NCI-H187 treated with DMSO at 0.1 percent for 48 hours (cell line): ENCODE measurements at regions not wholly inside any gene's neighbourhood (a gene's known extent, or its start where the extent isn't known, plus 50 kb on each side); places are given as distances from the start of the nearest gene placed in this dataset.
"Not testable (repeated sequence)": the region's sequence is repeated elsewhere in the genome, so short reads cannot be mapped to it uniquely, and the experiment has no call there.

ENCODE experiments used
- DNase-seq: peaks from one replicate; lab custom pipeline; 2025; lab: John Stamatoyannopoulos, UW

DNA sequence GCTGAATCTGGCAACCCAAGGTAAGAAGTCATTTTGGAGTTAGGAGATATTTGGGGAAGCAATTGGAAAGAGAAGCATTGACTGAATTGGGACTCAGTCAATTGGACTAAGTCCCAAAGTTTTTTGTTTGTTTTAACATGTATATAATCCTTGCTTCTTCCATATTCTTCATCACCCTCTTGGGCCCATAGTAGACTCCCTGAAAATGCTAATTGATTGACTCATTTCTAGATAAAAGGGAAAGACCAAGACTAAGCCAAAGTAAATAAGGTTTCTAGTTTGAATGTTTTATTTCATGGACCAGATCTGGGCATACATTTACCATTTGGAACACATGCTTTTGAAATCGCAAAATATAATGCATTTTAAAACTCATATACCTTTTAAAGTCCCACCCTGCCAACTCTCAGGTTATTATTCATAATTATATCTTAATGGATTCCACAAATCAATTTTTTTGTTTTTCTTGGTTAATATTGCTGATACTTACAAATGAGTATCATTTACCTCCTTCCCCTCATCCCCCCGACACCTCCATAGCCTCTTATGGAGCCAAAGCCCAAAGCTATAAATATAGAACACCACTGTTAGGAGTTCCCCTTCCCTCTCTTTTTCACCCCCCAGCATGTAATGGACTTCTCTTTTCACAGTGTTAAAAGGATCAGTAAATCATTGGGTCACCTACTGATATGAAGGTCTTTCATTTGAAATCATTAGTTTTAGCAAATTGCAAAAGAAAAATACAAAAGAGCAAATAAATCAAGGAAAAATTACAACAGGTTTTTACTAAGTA, 674.0 kb upstream of the SOX9 start:
- no peak for DNase-seq

DNA sequence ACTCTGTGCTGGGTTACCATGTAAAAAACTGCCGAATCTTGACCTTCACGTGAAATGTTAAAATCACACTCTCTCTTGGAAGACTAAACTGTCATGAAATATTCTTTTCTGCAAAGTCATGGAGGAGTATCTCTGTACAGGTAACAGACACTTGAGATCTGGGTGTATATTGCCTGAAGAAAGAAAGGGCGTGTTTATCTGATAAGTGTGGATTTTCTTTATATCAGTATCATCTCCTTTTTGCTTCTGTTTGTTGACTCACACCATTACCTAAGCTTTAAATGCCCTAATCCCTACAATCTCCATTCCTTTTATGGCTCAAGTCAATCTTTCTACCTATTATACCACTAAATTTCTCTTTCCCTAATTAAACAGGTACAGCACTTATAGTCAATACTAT, 673.2 kb upstream of the SOX9 start:
- no peak for DNase-seq

DNA sequence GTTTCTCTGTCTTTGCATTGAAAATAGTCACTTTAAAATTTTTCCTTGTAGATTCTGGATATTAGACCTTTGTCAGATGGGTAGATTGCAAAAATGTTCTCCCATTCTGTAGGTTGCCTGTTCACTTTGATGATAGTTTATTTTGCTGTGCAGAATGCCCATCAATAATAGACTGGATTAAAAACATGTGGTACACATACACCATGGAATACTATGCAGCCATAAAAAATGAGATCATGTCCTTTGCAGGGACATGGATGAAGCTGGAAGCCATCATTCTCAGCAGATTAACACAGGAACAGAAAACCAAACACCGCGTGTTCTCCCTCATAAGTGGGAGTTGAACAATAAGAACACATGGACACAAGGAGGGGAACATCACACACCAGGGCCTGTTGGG, 670.2 kb upstream of the SOX9 start:
- not testable (repeated sequence) for DNase-seq

DNA sequence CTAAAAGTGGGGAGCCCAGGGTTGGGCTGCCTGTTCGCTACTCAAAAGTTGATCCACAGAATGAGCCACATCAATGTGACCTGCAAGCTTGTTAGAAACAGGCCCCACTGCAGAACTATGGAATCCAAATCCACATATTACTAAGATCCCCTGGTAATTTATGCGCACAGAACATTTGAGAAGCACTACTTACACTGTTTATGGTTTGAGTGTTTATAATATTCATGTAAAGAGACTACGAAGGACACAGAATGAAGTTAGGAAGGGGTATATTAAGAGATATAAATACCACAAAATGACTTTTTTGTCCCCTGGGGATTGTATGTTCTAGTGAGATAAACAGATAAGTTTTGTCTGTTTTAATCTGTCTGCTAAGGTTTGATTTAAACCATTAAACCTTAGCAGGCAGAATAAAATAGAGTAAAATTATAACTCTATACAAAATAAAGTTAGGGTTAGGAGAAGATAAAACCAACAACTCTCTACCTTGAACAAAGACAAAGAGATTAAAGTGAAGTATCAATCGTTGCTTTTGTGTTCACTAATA, 666.9 kb upstream of the SOX9 start:
- DNase-seq = no peak

DNA sequence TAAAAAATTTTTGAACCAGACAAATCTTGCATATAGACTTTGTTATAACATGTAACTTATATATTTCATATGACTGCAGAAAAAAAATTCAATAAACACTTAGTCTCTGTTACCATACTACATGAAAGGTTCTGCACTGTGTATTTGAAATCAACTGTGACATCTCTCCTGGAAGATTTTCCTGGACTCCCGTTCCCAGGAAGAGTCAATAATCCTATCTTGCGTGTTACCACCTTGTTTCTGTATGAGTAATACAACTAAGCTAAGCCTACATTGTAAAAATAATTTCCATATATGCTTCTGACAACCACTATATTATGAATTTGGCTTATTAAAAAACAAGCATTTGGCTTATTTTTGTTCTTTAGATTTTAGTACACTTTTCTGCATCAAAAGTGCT, 665.6 kb upstream of the SOX9 start:
- DNase-seq = peak; percentile 27

DNA sequence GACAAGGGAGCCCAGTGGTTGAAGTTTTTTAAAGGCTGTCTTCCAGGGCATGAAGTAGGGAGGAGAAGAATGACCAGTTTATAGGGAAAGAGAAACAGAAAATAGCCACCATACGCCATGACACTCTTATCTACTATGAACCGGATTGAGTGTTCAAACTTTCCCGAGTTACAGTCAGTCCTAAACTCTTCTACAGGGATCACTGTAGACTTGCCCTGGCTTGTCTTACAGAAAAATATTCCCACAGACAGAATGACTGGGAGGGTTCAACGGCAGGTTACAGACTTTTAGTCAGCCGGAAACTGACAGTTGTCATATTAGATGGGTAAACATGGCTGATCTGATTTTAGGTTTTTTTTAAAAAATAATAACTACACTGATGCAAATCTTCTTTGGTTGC, 662.5 kb upstream of the SOX9 start:
- no peak for DNase-seq

DNA sequence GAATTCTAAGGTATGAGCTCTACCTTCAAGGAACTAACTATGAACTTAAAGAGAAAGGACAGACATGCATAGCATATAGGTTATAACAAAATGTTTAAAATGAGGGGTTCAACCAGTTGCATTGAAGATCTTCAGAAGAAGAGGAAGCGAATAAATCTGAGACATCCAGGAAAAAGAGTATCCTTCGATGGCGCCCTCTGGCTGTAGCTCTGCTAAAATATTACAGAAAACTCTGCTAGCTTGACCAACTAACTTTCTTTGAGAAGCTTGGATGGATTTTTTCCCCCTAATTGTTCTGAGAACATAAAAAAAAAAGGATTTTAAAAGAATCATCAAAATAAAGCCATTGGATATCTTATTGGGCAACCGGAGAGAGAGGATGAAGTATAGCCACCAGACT, 659.9 kb upstream of the SOX9 start:
- no peak for DNase-seq

DNA sequence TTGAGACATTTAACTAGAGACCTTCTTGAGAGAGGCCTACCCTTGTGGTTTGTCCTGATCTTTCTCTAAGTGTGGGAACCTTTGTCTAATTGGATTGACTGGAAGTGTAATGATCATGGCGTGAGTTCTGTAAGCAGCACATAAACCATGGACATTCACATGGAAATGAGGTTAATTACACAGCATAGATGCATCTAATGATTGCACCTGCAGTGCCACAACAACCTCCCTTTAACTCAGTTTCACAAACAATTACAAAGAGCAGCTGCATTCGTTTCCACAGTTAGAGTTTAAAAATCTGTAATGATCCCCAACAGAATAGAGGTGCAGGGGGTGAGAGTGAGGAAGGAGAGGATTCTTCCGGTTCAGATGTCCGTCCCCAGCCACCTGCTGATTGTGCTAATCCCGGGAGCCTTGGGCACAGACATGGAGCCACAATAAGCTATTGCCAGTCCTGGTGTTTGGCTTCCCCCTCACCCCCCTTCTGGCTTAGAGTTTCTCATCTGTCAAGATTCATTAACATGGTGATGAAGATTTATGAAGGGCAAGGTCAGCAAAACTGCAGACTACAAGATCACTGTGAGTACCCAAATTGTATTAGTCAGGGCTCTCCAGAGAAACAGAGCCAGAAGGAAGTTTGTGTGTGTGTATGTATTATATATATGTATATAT, 659.2 kb upstream of the SOX9 start:
- no peak for DNase-seq

DNA sequence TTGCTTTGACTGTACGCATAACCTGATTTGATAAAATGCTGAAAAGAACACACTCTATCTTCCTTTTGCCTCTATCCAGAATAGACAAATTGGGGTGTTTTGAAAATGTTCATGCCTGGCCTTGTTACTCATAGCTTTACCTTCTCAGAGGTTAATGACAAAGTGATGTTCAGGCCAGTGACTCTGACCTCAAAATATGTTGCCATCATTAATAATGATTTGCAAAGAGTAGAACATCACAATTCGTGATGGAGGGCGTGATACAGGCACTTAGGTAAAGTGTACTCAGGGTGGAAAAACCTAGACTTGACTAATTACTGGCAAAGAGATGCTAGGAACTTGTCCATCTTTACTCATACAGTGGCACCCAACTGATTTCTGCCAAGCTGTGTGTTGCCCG, 656.6 kb upstream of the SOX9 start:
- DNase-seq = no peak

DNA sequence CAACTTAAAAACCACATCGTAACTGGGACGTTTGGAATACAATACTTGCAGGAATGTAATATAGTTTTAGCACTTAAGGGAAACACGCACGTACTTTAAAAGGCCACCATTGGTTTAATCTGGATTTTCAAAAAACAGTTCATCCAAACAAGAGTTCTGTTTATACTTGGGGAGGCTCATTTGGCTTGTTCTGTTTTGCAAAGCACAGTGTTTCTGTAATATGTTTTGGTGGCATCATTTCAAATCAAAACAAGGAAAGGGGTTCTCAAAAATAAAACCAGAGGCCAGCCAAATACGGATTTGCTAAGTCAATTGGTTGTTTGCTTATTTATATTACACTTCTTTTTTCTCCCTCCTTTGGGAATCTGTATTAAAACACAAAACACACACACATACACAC, 656.1 kb upstream of the SOX9 start:
- no peak for DNase-seq

DNA sequence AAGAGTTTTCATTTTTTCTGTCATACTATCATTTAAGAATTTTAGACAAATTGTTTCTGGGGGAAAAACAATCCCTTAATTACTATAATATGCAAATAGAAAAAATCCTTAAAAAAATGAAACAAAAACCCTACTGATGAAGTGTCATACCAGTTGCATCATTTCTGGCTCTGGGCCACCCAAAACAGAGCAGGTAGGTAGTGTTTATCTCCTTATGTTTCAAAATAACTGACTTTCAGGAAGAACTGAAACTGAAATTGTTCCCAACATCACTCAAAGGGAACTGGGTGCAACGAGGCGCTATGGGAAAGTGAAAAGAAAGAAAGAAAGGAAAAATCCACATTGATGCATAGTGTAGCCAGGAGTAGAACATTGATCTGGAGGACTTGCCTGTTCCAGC, 653.1 kb upstream of the SOX9 start:
- no peak for DNase-seq

DNA sequence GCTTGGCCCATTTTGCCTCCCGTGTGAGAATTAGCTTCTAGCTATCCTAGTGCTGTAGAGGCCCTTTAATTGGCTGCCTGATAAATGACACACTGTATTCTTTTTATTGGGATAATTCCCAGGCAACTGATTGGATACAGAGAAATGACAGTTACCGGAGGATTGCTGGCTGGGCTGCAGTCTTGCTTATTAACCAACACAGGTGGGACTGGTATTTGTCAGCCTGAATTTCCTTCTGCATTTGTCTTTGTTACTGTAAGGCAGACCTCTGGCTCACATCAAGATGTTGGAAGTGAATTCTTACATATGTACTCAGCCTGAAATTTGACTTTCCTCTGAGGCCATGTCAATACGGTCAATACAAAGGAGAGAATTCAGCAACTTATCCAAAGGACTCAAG, 650.8 kb upstream of the SOX9 start:
- DNase-seq = no peak

DNA sequence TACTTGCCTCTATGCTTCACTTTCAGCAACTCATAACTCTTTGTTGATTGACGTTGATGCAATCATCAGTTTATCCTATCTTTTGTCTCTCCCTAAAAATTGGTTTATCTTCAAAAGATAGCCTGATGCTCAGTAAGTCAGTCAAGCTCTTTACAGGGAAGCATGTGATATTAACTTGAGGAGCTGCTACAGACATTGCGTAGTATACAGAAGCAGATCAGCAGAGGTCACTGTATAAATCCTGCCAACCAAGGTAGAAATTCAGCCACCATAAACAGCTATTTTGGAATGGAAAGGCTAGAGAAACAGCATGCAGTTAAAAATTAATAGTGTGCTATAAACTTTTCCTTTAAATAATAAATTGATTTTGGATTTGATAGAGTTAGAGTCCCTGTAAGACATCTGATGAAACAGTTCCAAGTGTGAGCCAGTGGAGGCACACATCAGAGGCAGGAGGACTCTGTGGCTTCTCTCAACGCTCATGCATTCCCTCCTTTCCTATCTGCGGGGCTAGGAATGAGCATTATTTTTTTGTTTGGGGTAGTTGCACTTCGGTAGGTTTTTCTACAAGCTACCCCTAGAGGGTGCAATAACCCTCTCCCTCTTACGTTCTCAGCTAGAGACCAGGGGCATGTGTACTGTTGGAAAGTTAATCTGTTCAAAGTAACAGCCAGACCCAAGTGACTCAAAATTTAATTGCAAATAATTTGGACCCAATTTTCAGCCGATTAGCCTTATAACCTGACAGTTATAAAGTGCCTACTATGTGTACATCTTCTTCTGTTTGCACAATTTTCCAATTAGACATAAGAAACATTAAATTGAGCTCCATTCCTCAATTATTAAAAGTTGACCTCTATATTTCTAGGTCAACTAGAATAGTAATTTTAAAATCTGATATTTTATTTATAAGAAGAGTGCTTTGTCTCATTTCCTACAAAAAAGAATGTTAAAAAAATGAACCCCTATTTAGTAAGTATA, 647.7 kb upstream of the SOX9 start:
- DNase-seq = peak; percentile 6

DNA sequence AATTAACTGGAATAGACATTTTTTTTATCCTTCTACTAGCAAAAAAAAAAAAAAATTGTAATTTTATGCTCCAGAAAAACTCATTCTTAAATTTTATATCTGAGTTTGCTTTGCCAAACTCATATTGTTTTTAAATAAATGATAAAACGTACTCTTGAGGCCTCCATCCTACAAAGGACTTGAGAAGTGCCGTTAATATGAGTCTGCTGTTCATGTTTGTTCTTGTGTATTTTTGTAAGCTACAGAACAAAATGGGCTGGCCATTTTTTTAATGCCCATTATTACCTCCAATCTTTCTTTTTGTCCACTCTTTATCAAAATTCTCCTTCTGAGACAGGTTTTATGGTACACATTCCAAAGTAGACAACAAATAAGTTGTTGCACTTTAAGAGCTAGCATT, 643.5 kb upstream of the SOX9 start:
- DNase-seq = no peak

DNA sequence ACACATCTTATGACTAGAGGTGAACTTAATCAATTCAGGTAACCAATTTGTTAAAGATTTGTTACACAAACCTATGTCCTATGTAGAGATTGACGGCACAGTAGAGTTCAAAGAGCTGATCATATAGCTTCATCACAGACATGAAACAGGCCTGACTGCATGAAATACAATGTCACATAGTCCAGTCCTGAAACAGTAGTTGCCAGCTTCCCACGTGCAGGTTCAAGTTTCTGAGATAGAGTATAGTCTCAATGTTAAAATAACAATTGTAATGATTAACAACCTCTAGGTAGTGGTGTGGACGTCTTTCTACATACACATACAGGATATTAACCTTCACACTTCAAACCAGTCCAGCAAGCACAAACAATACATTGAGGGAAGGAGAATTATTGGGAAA, 640.7 kb upstream of the SOX9 start:
- DNase-seq = no peak

DNA sequence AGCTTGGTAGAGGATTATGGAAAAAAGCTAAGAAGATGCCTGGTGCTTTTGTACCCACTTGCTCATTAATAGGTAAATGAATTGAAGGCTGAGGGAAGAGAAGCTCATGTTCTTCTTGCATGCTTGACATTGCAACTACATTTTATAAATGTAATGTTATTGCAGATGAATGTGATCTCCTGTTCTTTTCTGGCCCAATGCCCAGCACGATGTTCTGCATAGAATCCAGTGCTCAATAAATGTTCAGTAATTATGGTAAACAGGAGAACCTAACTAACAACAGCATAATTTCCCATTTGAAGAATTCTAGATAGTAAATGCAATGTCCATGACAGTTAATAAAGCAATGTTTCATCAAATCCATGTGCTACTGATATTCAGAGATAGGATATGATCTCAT, 638.2 kb upstream of the SOX9 start:
- no peak for DNase-seq

DNA sequence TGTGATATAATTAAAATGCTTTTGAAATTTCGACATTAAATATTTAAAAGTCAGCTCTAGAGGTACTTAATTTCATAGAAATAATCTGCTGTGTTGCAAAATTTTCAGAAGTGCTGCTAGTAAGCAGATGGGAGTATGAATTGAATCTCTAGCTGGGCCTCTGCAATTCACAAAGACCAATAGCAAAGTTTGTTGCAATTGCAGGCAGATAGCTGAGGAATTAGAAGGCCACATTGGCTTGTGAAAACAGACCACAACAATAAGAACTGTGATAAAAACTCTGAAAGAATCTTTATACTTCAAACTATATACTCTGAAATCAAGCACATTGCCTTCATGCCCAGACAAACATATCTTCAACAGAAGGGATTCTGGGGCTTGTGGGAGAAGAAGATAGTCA, 636.3 kb upstream of the SOX9 start:
- no peak for DNase-seq

DNA sequence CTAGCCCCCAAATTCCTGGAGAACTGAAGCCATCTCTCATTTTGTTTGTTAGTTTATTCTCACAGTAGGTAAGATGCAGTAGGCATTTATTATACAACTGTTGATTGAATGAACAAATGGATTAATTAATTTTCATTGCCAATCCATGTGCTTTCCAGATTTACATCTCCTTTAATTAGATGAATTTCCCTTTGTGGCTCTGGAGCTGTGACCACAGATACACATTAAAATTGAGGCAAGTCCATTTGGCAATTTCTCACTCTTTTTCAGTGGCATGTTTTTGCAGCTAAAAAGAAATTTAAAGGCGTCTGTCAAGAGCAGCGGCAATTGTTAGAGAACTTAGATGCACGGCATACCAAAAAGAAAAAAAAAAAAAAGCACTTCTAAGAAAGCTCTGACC, 635.4 kb upstream of the SOX9 start:
- DNase-seq = no peak

DNA sequence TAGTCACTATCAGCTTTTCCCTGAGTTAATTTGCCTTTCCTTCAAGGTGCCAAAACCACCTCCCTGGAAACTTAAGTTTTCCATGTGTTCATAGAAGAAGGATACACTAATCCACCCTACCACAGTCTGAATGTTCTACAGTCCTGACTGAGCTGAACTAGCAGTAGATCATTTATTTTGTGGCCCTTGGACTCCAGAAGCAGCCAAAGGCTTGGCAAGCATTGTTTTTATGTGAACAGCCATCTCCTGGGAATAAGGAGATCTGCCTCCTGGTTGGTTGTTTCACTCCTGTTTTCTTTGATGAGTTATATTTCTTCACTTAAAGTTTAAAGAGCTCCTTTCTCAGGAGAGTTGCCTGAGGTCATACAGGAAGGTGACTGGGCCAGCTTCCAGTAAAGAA, 634.6 kb upstream of the SOX9 start:
- no peak for DNase-seq

DNA sequence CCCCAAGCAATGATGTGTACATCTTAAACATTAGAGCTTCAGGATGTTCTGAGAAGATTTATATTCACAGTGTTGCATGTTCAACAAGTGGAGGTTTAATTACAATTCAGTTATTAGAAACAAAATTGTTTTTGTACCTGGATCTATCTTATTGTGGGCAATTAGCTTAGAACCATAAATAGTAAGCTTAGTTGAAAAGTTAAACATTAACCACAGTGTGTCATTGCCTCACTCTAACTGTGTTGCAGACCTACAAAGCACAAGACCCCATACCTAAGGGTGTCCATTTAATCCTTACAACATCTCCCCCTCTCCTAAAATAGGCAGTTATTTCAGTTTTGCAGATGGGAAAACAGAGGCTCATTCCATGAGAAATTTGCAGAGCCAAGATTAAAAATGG, 632.0 kb upstream of the SOX9 start:
- DNase-seq = no peak

DNA sequence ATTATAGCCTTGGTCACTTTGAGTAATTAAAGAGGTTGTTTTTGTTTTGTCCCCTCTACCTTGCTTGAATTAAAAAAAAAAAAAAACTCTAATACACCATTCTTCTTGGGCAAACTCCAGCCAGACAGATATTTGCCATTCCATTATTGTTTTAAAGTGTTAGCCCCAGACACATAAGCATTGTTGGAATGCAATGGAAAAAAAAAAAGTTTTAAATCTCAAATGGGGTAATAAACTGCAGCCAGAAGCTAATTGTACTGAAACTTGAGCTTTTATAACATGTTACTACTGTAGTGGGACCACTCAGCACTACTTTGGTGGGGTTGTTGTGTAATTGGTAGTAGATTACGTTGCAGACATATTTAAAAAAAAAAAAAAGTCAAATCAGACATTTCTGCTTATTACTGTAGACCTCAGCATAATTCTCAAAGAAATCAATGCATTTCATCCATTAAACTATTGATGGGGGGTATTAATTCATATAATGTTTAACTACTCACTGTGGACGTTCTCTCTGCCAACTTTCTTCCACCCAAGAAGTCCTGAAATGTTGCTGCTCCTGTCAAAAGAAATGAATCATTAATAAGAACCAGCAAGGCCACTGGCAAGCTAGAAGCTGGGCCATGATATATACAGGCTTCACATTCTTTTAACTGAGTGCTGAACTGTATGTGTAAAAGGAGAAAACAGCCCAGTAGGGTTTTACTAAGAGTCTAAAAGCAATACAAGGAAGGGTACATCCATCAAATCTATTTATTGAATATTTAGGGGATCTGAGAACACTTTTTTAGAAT, 626.6 kb upstream of the SOX9 start:
- no peak for DNase-seq

DNA sequence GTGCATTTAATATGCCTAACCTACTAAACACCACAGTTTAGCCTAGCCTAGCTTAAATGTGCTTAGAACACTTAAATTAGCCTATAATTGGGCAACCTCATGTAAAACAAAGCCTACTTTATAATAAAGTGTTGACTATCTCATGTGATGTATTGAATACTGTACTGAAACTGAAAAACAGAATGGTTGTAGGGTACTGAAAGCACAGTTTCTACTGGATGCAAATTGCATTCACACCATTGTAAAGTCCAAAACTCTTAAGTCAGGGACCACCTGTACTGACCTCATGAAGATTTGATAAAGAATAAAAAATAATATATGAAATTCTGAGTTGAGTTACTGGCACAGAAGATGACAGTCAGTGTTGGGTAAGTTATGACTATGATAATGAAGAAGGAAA, 625.4 kb upstream of the SOX9 start:
- no peak for DNase-seq
